Psoas muscle (tissue), 7 donors: ENCODE measurements at regions not wholly inside any gene's neighbourhood (a gene's known extent, or its start where the extent isn't known, plus 50 kb on each side); places are given as distances from the start of the nearest gene placed in this dataset.

Experiments
- ATAC-seq, 4 donors: fragments of 200-7000 bp; cut with Tn5 transposase; one replicate each; pipeline ENCODE4 v1.9.1; 2020; ENCODE audit warnings: moderate library complexity in 3 of 4, mild to moderate bottlenecking in 2 of 4
- DNase-seq, 2 donors: peaks; one replicate each; pipeline ENCODE4 v3.0.0-alpha.2; 2020
- H3K27ac ChIP-seq: fragments of 200-600 bp; one replicate; pipeline ENCODE4 v1.8.0; 2022
- H3K27me3 ChIP-seq, 3 donors: fragments of 200-600 bp in 1 of 3; one replicate each; pipeline versions ENCODE4 v1.6.1 to v1.8.0; 2013 to 2022; ENCODE audit warnings: low read length in 2 of 3, mild to moderate bottlenecking in 2 of 3, moderate library complexity in 1 of 3; ENCODE audit not compliant: insufficient read depth in 3 of 3
- H3K36me3 ChIP-seq, 2 donors: fragments of 200-600 bp in 1 of 2; one replicate each; pipeline versions ENCODE4 v1.6.1 to v1.8.0; 2013 to 2022; ENCODE audit warnings: low read depth in 1 of 2, mild to moderate bottlenecking in 1 of 2, moderate library complexity in 1 of 2; ENCODE audit not compliant: insufficient read depth in 1 of 2
- H3K4me1 ChIP-seq: fragments of 200-600 bp; one replicate; pipeline ENCODE4 v1.8.0; 2022
- H3K4me3 ChIP-seq: fragments of 200-600 bp; one replicate; pipeline ENCODE4 v1.8.0; 2022; ENCODE audit warnings: mild to moderate bottlenecking
- H3K9me3 ChIP-seq: fragments of 200-600 bp; one replicate; pipeline ENCODE4 v1.8.0; 2022
- WGBS, 3 donors: extraction: QIAGEN DNeasy Blood & Tissue Kit; methylation state at CpG; one replicate each; pipeline versions ENCODE4 v1.1.6 to v1.1.7; 2013; 5-methylcytosine and 5-hydroxymethylcytosine counted together
- intact Hi-C, 2 donors: fragments of 100-400 bp; cut with DNase I; formaldehyde crosslinking; loops; one replicate each; pipeline versions ENCODE4 v1.11.0 to v1.14.2; 2022
- TF ChIP-seq, protein P1 (sequence below): fragments of 200-600 bp; IDR thresholded peaks from one replicate; pipeline ENCODE4 v1.8.0; 2022; ENCODE audit warnings: antibody characterized with exemption
- donor health status: healthy with polysubstance abuse.
- donor health status: DM: no; HTN: no; CAD: no; lungs with moderate emphysema.
- donor health status: Bipolar disorder and iron deficiency.
- donor health status: healthy.
- donor health status: DM: yes; HTN: yes; CAD: no.
- donor health status: DM: no; HTN: no; CAD: no.
- donor health status: DM: yes; HTN: yes; CAD: no.

DNA sequence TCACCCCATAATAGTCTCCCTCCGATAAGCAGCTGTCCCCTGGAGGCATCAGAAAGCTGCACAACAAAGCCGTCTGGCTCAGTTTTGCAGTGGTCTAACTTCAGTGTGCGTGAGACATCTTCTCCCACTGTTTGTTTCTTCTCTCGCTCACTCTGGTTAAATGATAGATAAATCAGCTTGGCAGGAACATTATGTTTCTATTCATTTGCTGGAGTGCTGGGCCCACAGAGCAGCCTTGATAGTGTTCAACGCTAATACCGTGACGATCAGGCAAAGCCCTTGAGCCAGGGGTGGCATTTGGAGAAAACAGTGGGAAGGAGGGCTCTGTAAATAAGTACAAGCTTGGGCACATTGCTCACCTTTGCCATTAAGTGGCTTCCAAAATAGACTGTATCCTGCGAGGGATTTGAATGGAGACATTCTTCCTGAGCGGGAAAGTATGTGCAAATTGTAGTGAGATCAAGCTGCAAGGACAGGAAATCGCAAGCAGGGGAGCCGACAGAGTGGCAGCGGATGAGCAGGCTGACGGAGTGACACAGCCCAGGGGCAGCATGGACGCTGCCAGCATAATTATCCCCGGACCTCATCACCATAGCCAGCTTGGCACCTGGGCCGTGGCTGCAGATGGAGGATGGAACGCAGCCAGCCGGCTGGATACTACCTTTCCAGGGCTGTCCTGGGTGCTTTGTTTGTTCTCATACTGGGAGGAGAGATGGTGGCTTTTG, 256.8 kb upstream of the FZD8 start:
- no peaks in the 10 kb centered on the region for H3K9me3 ChIP-seq
- TF ChIP-seq, protein P1, sequence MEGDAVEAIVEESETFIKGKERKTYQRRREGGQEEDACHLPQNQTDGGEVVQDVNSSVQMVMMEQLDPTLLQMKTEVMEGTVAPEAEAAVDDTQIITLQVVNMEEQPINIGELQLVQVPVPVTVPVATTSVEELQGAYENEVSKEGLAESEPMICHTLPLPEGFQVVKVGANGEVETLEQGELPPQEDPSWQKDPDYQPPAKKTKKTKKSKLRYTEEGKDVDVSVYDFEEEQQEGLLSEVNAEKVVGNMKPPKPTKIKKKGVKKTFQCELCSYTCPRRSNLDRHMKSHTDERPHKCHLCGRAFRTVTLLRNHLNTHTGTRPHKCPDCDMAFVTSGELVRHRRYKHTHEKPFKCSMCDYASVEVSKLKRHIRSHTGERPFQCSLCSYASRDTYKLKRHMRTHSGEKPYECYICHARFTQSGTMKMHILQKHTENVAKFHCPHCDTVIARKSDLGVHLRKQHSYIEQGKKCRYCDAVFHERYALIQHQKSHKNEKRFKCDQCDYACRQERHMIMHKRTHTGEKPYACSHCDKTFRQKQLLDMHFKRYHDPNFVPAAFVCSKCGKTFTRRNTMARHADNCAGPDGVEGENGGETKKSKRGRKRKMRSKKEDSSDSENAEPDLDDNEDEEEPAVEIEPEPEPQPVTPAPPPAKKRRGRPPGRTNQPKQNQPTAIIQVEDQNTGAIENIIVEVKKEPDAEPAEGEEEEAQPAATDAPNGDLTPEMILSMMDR, result no peak
- no peak overlapping the region for H3K27ac ChIP-seq
- no peak overlapping the region for H3K4me3 ChIP-seq
- no peaks in the 10 kb centered on the region for H3K4me1 ChIP-seq
- intact Hi-C loops, result no loop called here
- 27 to 38% (median 29%) methylated on average over 18 of the region's 18 CpGs for WGBS, 3 donors
- no peak for DNase-seq
- ATAC-seq, result no peak
- no peaks in the 10 kb centered on the region for H3K36me3 ChIP-seq
- peaks cover 0 to 2% (median 0%) of the 10 kb centered on the region in 3 donors for H3K27me3 ChIP-seq

- Histone ChIP-seq H3K9me3 (no peaks in the 10 kb centered on the region), H3K36me3 (no peaks in the 10 kb centered on the region), H3K4me1 (no peaks in the 10 kb centered on the region), H3K27me3 (peaks cover 0 to 2% (median 0%) of the 10 kb centered on the region in 3 donors), H3K4me3 (no peak overlapping the region), H3K27ac (no peak overlapping the region)
- ATAC-seq (no peak), DNase-seq (no peak)
- intact Hi-C loops, result no loop called here
- TF ChIP-seq, protein P1, result no peak
- 65 to 74% (median 68%) methylated on average over 5 of the region's 5 CpGs for WGBS, 3 donors
Measured at GRCh38 chr10:35896001-35896400, 253.9 kb upstream of the FZD8 start.

- DNase-seq (no peak), ATAC-seq (no peak)
- no peaks in the 10 kb centered on the region for H3K4me1 ChIP-seq
- 56 to 63% (median 61%) methylated on average over 2 of the region's 2 CpGs for WGBS, 3 donors
- H3K36me3 ChIP-seq, result no peaks in the 10 kb centered on the region
- H3K4me3 ChIP-seq, result no peak overlapping the region
- intact Hi-C loops, result no loop called here
- H3K27ac ChIP-seq, result no peak overlapping the region
- TF ChIP-seq, protein P1, result no peak
- peaks cover 0 to 2% (median 0%) of the 10 kb centered on the region in 3 donors for H3K27me3 ChIP-seq
- no peaks in the 10 kb centered on the region for H3K9me3 ChIP-seq
Measured at GRCh38 chr10:35895331-35895730, 253.2 kb upstream of the FZD8 start.

- no peak for DNase-seq
- TF ChIP-seq, protein P1, result no peak
- WGBS, 3 donors, result 77 to 93% (median 79%) methylated on average over 3 of the region's 3 CpGs
- Histone ChIP-seq H3K27ac (no peak overlapping the region), H3K4me3 (no peak overlapping the region), H3K9me3 (no peaks in the 10 kb centered on the region), H3K36me3 (no peaks in the 10 kb centered on the region), H3K4me1 (no peaks in the 10 kb centered on the region), H3K27me3 (no peaks in the 10 kb centered on the region)
- no peak for ATAC-seq
- intact Hi-C loops, result no loop called here
Measured at GRCh38 chr10:35892526-35892925, 250.4 kb upstream of the FZD8 start.
